ENCODE measurements at regions not wholly inside any gene's neighbourhood (a gene's known extent, or its start where the extent isn't known, plus 50 kb on each side); places are given as distances from the start of the nearest gene placed in this dataset.
"Not testable (repeated sequence)": the region's sequence is repeated elsewhere in the genome, so short reads cannot be mapped to it uniquely, and the experiment has no call there.

DNA sequence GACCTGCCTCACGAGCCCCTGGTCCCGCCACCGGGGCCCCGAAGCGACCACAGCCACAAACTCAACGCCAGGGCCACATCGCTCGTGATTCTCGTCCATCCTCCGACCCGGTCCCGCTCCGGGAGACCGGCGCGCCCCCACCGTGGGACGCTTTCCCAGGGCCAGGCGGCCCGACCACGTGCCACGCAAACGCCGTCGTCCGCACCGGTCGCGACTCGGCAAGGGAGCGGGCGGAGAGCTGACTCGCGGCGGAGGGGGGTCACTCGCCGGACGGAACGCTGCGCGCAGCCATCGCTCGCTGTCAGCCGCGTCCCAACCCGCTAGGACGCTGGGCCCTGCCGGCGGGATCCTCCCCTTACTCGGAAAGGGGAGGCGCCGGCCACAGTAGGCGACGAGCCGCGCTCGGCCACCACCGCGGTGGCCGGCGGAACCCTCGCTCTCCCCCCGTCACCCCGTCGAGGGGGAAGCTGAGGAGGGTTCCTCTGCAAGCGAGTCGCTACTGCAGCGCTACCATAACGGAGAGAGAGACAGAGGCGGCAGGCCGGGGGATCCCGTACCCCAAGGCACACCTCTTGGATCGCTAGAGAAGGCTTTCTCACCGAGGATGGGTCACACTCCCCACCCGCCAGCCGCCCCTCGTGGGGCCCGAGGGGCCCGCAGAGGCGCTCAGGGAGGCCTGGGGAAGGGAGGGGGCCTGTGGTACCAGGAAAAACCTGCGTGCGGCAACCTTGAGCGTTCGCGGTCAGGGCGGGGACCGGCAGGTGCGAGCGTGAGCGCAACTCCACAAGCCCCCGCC lies 511.8 kb upstream of the ZNF337 start:
- TF ChIP-seq, protein P1, sequence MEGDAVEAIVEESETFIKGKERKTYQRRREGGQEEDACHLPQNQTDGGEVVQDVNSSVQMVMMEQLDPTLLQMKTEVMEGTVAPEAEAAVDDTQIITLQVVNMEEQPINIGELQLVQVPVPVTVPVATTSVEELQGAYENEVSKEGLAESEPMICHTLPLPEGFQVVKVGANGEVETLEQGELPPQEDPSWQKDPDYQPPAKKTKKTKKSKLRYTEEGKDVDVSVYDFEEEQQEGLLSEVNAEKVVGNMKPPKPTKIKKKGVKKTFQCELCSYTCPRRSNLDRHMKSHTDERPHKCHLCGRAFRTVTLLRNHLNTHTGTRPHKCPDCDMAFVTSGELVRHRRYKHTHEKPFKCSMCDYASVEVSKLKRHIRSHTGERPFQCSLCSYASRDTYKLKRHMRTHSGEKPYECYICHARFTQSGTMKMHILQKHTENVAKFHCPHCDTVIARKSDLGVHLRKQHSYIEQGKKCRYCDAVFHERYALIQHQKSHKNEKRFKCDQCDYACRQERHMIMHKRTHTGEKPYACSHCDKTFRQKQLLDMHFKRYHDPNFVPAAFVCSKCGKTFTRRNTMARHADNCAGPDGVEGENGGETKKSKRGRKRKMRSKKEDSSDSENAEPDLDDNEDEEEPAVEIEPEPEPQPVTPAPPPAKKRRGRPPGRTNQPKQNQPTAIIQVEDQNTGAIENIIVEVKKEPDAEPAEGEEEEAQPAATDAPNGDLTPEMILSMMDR (IDR thresholded peaks at IDR 0.05; ENCODE audit: insufficient read depth in 1 of 2, low read depth in 1 of 2, low read length in 1 of 2, severe bottlenecking in 1 of 2, unreplicated experiment in 1 of 2): no peak
- Histone ChIP-seq H3K4me3 (ENCODE audit: low read depth, low read length) (no peak overlapping the region), H3K4me1 (no peaks in the 10 kb centered on the region), H3K9me3 (no peaks in the 10 kb centered on the region), H3K27me3 (replicated peaks; ENCODE audit: control insufficient read depth, insufficient read depth, low read length) (no peaks in the 10 kb centered on the region), H3K36me3 (ENCODE audit: control insufficient read depth, insufficient read depth, low read length) (no peaks in the 10 kb centered on the region)
- intact Hi-C loops (cut with micrococcal nuclease; ENCODE audit: unreplicated experiment): no loop called here
- CTCF ChIA-PET: no interaction called here
- Mint-ChIP-seq H3K27me3 (ENCODE audit: insufficient read depth, unreplicated experiment) (no peaks in the 10 kb centered on the region), H3K36me3 (ENCODE audit: insufficient read depth, unreplicated experiment) (no peaks in the 10 kb centered on the region), H3K4me3 (ENCODE audit: unreplicated experiment) (no peak overlapping the region), H3K27ac (ENCODE audit: unreplicated experiment) (no peak overlapping the region), H3K4me1 (ENCODE audit: low read depth, unreplicated experiment) (no peaks in the 10 kb centered on the region), H3K9me3 (ENCODE audit: unreplicated experiment) (peaks cover 10% of the 10 kb centered on the region)
- POLR2A ChIA-PET: no interaction called here
- no peak for DNase-seq
- no TSS peak for BruUV-seq (replicated peaks)

DNA sequence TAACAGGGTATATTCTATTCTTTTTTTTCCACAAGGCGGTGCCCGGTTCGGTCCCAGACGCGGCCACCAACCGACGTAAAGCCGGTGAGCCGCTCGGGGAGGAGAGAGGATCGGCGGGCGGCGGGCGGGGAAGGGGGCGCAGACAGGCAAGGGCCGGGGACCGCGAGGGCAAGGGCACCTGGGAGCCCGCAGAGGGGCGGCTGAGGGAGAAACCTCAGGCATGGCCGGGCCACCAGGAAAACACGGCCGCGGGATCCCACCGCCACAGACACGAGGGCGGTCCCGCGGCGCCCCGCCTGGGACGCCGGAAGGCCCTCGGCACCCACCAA lies 511.3 kb upstream of the ZNF337 start:
- POLR2A ChIA-PET; CTCF ChIA-PET; H3K27ac Mint-ChIP-seq (ENCODE audit: unreplicated experiment): not testable (repeated sequence)

DNA sequence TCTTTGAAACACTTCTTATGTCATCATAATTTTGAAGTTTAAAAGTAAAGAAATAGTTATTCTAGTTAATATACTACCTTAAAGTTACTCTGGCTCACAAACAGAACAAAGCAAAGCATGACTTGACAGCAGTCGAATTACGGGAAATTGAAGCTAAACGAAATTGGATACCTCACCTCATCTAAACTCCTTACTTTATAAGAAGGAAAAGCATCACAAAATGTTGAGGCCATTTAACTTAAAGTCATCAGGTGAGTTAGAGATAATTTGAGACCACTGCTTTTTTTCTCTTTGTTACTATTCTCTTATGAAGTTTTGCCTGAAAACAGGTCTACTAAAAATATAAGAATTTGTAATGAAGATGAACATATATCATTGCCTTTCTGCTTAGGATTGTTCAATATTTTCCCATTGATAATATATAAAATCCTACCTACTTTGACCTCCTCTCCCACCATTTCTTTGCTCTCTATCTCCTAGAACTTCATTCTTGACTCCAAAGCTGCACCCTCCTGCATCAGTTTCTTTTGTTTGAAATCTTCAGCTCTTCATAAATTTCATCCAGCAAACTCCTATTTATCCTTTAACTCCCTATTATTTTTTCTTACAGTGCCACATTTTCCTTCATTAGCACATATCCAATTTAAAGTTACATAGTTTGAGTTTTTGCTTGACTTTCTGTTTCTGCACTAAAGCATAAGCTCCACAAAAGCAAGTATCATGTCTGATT lies 510.7 kb upstream of the ZNF337 start:
- BruUV-seq (replicated peaks): no TSS peak
- no peak for DNase-seq
- no peaks in the 10 kb centered on the region for H3K36me3 ChIP-seq (ENCODE audit: control insufficient read depth, insufficient read depth, low read length)
- TF ChIP-seq, protein P1 (IDR thresholded peaks at IDR 0.05; ENCODE audit: insufficient read depth in 1 of 2, low read depth in 1 of 2, low read length in 1 of 2, severe bottlenecking in 1 of 2, unreplicated experiment in 1 of 2): no peak
- ChIA-PET CTCF (no interaction called here), POLR2A (no interaction called here)
- H3K27me3 Mint-ChIP-seq (ENCODE audit: insufficient read depth, unreplicated experiment): no peaks in the 10 kb centered on the region
- H3K9me3 Mint-ChIP-seq (ENCODE audit: unreplicated experiment): peaks cover 10% of the 10 kb centered on the region
- no peak overlapping the region for H3K4me3 Mint-ChIP-seq (ENCODE audit: unreplicated experiment)
- H3K27me3 ChIP-seq (replicated peaks; ENCODE audit: control insufficient read depth, insufficient read depth, low read length): no peaks in the 10 kb centered on the region
- no peaks in the 10 kb centered on the region for H3K4me1 Mint-ChIP-seq (ENCODE audit: low read depth, unreplicated experiment)
- H3K27ac Mint-ChIP-seq (ENCODE audit: unreplicated experiment): no peak overlapping the region
- no peaks in the 10 kb centered on the region for H3K4me1 ChIP-seq
- no peaks in the 10 kb centered on the region for H3K36me3 Mint-ChIP-seq (ENCODE audit: insufficient read depth, unreplicated experiment)
- H3K9me3 ChIP-seq: no peaks in the 10 kb centered on the region
- intact Hi-C loops (cut with micrococcal nuclease; ENCODE audit: unreplicated experiment): no loop called here
- H3K4me3 ChIP-seq (ENCODE audit: low read depth, low read length): no peak overlapping the region

More for the DNA sequence above, 511.3 kb upstream of the ZNF337 start:
- H3K4me3 ChIP-seq (ENCODE audit: low read depth, low read length); H3K27me3 Mint-ChIP-seq (ENCODE audit: insufficient read depth, unreplicated experiment); H3K36me3 Mint-ChIP-seq (ENCODE audit: insufficient read depth, unreplicated experiment); DNase-seq; H3K4me1 ChIP-seq; H3K4me3 Mint-ChIP-seq (ENCODE audit: unreplicated experiment); H3K9me3 Mint-ChIP-seq (ENCODE audit: unreplicated experiment); intact Hi-C loops (cut with micrococcal nuclease; ENCODE audit: unreplicated experiment); H3K36me3 ChIP-seq (ENCODE audit: control insufficient read depth, insufficient read depth, low read length); H3K4me1 Mint-ChIP-seq (ENCODE audit: low read depth, unreplicated experiment); H3K27me3 ChIP-seq (replicated peaks; ENCODE audit: control insufficient read depth, insufficient read depth, low read length); H3K9me3 ChIP-seq; BruUV-seq (replicated peaks): not testable (repeated sequence)
